ENCODE measurements at regions not wholly inside any gene's neighbourhood (a gene's known extent, or its start where the extent isn't known, plus 50 kb on each side); places are given as distances from the start of the nearest gene placed in this dataset.

DNA sequence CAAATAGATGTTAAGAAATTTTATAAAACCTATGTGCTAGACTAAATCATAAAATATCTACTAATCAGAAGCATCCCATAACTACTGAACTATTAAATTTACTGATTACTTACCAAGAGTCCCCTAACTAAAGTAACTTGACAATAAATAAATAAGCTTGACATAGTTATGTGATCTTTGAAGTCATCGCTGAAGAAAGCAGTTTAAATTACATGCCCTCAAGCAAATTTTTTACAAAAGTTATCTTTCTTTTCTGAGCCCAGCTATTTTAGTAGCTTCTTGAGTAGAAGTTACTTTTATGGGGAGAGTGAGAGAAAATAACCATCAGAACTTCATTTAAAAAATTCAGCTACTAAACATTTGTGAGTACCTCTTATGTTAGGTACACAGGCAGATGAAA, 150.9 kb upstream of the FAM241A start:
- H3K4me3 Mint-ChIP-seq = no peak overlapping the region
- no peak for DNase-seq (ENCODE audit: extremely low spot score, unreplicated experiment)
- H3K36me3 Mint-ChIP-seq = no peaks in the 10 kb centered on the region
- no peaks in the 10 kb centered on the region for H3K9me3 Mint-ChIP-seq
- peaks cover 71% of the 10 kb centered on the region for H3K27me3 Mint-ChIP-seq
- H3K27ac Mint-ChIP-seq = no peak overlapping the region
- H3K4me1 Mint-ChIP-seq (ENCODE audit: unreplicated experiment) = peaks cover 20% of the 10 kb centered on the region
- TF ChIP-seq, protein P1, sequence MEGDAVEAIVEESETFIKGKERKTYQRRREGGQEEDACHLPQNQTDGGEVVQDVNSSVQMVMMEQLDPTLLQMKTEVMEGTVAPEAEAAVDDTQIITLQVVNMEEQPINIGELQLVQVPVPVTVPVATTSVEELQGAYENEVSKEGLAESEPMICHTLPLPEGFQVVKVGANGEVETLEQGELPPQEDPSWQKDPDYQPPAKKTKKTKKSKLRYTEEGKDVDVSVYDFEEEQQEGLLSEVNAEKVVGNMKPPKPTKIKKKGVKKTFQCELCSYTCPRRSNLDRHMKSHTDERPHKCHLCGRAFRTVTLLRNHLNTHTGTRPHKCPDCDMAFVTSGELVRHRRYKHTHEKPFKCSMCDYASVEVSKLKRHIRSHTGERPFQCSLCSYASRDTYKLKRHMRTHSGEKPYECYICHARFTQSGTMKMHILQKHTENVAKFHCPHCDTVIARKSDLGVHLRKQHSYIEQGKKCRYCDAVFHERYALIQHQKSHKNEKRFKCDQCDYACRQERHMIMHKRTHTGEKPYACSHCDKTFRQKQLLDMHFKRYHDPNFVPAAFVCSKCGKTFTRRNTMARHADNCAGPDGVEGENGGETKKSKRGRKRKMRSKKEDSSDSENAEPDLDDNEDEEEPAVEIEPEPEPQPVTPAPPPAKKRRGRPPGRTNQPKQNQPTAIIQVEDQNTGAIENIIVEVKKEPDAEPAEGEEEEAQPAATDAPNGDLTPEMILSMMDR (conservative IDR thresholded peaks at IDR 0.05) = no peak

DNA sequence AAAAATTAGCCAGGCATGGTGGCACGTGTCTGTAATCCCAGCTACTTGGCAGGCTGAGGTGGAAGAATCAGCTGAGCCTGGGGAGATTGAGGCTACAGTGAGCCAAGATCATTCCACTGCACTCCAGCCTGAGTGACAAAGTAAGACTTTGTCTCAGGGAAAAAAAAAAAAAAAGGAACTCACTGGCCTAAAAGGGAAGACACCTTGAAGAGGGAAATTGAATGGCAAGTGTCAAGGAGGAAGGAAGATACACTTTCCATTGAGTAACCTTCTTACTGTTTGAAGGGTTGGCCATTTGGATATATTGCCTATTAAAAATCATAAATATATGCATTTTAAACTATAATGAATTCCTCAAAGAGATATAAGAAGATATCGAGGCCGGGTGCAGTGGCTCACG, 147.5 kb upstream of the FAM241A start:
- Mint-ChIP-seq H3K27ac (no peak overlapping the region), H3K4me1 (ENCODE audit: unreplicated experiment) (peaks cover 23% of the 10 kb centered on the region), H3K36me3 (no peaks in the 10 kb centered on the region), H3K27me3 (peaks cover 55% of the 10 kb centered on the region), H3K4me3 (no peak overlapping the region), H3K9me3 (no peaks in the 10 kb centered on the region)
- TF ChIP-seq, protein P1 (conservative IDR thresholded peaks at IDR 0.05) = no peak
- DNase-seq (ENCODE audit: extremely low spot score, unreplicated experiment) = no peak

DNA sequence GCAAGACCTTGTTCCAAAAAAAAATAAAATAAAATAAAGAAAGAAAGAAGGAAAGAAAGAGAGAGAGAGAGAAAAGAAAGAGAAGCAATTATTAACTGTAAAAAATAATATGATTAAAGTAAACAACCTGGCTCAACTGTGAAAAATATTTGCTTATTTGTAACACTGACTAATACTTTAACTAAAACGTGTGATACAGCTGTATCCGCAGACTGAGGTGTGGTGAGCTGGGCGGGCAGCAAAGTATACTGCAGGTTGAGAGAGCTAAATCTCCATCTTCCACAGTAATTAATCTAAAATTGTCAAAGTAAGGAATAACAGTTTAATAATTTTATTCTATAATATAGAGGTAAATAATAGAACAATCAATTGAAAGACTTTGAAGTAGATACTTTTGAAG, 145.5 kb upstream of the FAM241A start:
- Mint-ChIP-seq H3K4me1 (ENCODE audit: unreplicated experiment) (peaks cover 20% of the 10 kb centered on the region), H3K27ac (no peak overlapping the region), H3K27me3 (peaks cover 46% of the 10 kb centered on the region), H3K36me3 (no peaks in the 10 kb centered on the region), H3K4me3 (no peak overlapping the region), H3K9me3 (no peaks in the 10 kb centered on the region)
- DNase-seq (ENCODE audit: extremely low spot score, unreplicated experiment) = no peak
- TF ChIP-seq, protein P1 (conservative IDR thresholded peaks at IDR 0.05) = no peak

DNA sequence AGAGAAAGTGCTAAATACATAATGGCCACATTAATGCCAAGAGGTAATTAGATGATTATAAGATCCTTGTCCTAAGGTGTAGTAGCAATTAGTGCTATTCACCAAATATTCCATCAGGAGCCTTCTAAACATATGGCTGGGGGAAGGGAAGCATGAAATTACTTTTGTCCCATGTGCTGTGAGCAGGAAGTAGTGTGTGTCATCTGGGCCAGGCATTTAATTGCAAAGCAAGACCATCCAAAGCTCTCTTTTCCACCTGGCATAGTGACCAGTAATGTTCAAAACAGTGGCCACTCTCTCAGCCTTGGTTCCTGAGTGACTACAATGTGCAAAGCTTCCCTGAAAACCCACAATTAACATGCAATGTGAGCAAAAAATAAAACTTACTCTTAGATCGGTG, 144.2 kb upstream of the FAM241A start:
- no peak for DNase-seq (ENCODE audit: extremely low spot score, unreplicated experiment)
- no peaks in the 10 kb centered on the region for H3K9me3 Mint-ChIP-seq
- H3K4me3 Mint-ChIP-seq = no peak overlapping the region
- H3K4me1 Mint-ChIP-seq (ENCODE audit: unreplicated experiment) = peaks cover 20% of the 10 kb centered on the region
- no peak overlapping the region for H3K27ac Mint-ChIP-seq
- H3K27me3 Mint-ChIP-seq = peaks cover 44% of the 10 kb centered on the region
- H3K36me3 Mint-ChIP-seq = no peaks in the 10 kb centered on the region
- TF ChIP-seq, protein P1 (conservative IDR thresholded peaks at IDR 0.05) = no peak

DNA sequence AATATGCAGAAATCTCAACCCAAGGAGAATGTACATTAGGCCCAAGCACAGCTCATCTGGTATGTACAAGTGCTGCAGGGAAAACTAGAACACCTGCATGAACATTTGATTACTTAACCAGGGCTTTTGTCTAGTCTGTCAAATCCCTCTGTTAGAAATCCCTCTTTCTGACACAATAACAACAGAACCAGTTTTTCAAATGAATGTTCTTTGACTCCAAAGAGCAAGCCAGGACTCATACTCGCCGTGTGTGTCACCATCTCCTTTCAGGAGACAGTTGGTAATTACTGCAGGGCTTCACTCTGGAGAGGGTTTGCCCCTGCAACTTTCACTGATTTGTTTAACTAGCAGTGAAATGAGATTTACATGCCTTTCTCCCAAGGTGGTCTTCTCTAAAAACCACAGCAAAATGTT, 143.0 kb upstream of the FAM241A start:
- no peak overlapping the region for H3K4me3 Mint-ChIP-seq
- peaks cover 20% of the 10 kb centered on the region for H3K4me1 Mint-ChIP-seq (ENCODE audit: unreplicated experiment)
- no peak overlapping the region for H3K27ac Mint-ChIP-seq
- peaks cover 38% of the 10 kb centered on the region for H3K27me3 Mint-ChIP-seq
- DNase-seq (ENCODE audit: extremely low spot score, unreplicated experiment) = no peak
- TF ChIP-seq, protein P1 (conservative IDR thresholded peaks at IDR 0.05) = no peak
- H3K9me3 Mint-ChIP-seq = no peaks in the 10 kb centered on the region
- no peaks in the 10 kb centered on the region for H3K36me3 Mint-ChIP-seq

All from type B pancreatic cell (in vitro differentiated cells).